ENCODE measurements at regions not wholly inside any gene's neighbourhood (a gene's known extent, or its start where the extent isn't known, plus 50 kb on each side); places are given as distances from the start of the nearest gene placed in this dataset.

DNA sequence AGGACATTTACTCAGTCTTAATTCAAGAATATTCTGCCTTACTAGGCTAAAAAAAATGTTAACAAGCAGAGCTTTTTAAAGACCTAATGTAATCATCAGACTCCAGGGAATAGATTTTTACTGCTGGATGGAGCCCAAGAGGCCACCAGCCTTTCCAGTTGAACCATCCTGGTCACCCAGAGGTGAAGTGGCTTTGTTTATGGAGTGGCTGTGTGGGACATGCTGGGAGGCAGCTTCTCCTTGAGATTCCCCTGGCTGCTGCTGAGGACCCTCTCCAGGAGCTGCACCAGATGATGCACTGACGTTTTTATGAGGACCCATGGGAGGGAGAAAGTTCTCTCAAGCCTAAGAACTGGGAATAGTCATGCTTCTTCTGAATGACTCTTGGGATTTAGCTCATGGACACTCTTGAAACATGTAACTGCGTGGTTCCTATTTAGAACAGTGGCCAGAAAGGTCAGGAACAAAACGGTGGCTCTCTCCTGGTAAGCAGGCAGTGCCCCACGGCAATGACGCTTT is 205.9 kb upstream of the MIR17HG start:
- DNase-seq, result no peak

GRCh38 chr13:91142572-91142971 is 204.9 kb upstream of the MIR17HG start:
- DNase-seq, result no peak

DNA sequence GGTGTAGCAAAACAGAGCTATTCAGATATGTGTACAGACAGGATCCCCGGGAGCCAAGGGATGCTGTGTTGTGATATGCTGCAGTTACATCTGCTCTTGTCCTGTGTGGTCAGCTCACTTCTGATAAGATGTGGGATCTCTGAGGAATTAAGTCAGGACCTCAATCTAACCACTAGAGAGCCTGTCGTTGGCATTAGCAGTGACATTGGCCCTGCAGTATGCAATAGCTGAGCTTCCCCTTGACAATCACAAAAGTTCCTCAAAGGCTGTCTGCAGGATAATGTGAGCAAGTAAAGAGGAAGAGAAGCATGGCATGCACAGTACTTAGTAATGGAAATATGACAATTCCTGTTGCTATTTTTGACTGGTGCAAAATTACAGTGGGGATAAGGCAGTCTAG is 203.4 kb upstream of the MIR17HG start:
- DNase-seq, result no peak

DNA sequence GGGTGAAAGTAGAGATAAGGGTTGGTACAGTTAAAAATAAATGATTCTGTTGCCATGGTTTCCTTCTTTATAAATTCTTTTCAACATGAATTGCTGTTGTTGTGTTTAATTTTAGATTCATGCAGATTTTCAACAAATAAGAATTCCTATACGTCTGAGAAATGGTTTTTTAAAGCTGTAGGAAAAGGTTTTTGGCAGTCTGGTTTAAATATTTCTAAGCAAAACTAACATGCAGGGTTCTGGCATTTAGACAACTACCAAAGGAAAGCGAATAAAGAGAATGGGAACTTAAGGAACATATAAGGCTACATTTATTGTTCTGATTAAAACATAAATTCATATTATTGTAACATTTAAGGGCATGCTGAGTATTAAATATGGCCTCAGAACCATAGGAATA is 203.0 kb upstream of the MIR17HG start:
- DNase-seq, result no peak

GRCh38 chr13:91145571-91146205 is 201.8 kb upstream of the MIR17HG start:
- DNase-seq, result no peak

DNA sequence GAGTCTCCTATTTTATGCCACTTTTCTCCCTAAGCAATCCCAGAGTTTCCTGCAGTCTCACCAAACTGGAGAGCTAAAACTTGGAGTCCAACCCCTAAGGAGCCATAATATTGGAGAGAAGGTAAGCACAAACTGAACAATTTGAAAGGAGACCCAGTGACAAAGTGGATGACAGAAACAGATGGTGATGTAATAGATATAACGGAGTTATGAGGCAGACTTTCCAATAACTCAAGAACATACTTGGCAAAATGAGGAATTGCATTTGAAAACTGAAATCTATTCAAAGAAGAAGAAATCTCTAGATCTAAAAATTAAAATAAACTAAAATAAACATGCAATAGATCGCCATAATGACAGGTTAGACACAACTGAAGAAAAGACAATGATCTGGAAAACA is 200.9 kb upstream of the MIR17HG start:
- DNase-seq, result no peak

GRCh38 chr13:91148098-91148497 is 199.4 kb upstream of the MIR17HG start:
- no peak for DNase-seq

GRCh38 chr13:91151921-91152320 is 195.6 kb upstream of the MIR17HG start:
- DNase-seq, result no peak

DNA sequence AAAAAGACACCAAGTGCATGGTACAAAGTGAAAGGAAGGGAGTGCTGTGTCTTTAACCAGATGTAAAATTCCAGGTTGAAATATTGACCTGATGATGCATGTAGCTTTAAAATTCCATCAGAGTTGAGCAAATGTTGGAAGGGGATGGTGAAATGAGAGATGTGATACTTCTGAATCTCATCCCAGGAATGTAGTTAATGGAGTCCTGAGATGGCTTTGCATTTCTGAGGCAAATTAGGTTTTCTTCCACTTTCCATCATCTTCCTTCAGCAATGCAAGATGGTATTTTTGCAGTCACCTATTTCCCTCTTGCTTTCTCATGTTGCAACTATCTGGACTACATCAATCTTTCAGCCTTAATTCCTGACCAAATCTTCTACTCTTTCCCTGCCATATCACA is 194.1 kb upstream of the MIR17HG start:
- no peak for DNase-seq

GRCh38 chr13:91154558-91155353 is 192.7 kb upstream of the MIR17HG start:
- no peak for DNase-seq

GRCh38 chr13:91155512-91156114 is 191.9 kb upstream of the MIR17HG start:
- no peak for DNase-seq

DNA sequence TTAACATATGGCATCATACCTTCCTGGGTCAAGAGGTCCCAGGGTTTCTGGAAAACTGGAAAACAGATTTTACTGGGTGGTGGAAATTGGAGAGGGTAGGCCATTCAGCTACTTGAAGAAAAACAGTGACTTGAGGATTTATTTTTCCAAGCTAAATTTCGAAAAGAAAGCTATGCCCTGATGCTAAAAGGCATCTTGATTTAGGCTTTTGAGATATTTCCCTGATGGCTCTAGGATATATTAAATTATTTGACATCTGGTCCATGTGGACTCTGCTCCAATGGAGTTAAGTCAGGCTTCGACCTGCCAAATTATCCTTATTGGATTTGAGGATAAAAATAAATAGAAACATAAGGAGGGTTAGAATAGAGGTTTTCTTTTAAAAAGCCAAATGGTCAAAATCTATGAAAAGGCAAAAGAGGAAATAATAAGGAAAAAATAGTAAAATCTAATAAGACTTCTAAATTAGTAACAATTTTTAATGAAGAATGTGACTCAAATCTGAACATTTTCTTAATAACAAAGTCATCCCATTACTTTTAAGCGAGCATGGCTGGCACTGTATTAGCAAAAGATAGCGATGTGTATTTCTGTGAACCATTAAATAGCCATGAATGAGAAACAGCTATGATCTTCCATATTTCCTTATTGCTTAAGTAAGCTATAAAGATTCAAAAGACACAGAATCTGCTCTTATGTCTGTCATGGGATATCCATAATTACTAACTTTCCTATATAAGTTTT is 190.0 kb upstream of the MIR17HG start:
- DNase-seq, result no peak

DNA sequence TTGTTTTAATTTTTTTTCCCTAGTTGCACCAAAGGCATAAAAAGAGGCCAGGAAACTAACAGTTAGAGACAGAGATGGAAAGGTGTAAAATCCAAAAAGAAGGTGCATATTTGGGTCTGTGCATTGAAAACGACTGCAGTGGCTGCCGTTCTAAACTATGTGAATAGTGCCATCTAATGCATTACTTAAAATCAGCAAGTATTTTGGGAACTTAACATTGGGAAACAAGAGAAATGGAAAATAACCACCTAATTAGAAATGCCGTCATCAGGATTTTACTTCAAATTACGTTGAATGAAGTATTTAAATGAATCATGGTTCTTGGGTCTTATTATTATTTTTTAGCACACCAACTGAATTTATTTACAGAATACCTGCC is 189.5 kb upstream of the MIR17HG start:
- DNase-seq, result no peak

- DNase-seq, result no peak
These were observed 185.3 kb upstream of the MIR17HG start for GRCh38 chr13:91162180-91162579.

DNA sequence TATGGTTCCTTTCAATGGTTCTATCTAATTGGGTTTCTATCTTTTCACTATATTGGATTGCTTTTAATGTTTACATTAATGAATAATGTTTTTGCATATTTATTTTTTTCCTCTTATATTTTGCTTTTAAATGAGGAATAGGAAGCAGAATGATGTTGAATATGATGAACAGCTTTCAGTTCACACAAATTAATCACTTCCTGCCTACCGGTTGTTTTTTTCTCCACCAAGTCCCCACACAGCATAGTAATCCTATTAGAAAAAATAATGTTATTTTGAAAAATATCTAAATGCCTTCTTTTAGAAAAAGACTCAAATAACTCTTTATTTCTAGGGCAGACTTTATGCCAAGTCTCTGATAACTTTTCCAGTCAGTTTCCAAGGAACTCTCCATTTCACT is 184.9 kb upstream of the MIR17HG start:
- no peak for DNase-seq

DNA sequence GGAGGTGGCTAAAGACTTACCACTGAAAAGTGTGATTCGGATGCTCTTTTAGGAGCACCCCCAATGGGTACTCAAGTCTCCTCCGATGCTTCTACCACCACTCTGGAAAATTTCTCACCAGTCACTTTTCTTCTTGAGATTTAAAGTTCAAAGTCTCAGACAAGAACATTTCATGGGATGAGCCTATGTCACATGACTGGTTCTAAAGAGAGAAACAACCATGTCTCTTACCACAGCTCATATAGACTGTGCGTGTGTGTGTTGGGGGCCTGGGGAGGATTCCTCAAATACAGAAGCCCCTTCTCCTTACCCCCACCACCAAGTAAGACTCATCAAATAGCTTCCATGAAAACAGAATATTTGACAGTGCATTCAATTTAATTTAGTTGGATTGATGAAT is 181.7 kb upstream of the MIR17HG start:
- DNase-seq, result no peak

GRCh38 chr13:91166714-91167511 is 180.6 kb upstream of the MIR17HG start:
- DNase-seq, result no peak

DNA sequence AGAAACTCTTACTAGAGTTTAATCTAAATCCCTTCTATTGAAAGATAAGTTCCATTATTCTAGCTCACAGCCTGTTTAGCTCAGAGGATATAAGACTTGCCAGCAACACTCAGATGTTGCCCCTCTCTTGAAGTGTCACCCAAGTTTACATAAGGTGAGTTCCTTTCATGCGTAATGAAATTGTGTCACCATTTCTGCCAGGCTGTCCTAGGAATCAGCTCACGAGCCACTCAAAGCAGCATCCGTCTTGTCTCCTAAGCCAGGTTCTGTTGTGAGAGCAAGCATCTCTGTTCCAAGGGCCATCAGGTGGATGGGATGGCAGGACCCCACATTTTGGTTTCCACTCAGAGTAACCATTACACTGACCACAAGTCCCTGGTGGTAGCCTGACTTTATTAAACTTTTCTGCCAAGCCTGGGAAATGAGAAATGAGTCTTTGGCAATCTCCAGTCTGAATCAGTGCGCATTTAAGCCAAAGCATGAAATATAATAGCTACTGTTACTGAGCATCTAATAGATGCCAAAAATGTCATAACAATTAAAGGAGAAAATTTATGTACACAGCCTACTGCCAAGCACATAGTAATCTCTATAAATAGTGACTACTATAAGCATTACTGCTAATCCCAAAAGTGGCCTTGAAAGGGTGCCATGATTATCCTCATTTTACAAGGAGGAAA is 179.6 kb upstream of the MIR17HG start:
- no peak for DNase-seq

- DNase-seq, result no peak
These were observed 179.1 kb upstream of the MIR17HG start for GRCh38 chr13:91168386-91168711.

GRCh38 chr13:91169321-91170050 is 178.0 kb upstream of the MIR17HG start:
- DNase-seq, result no peak

GRCh38 chr13:91172160-91172559 is 175.3 kb upstream of the MIR17HG start:
- no peak for DNase-seq

Measured in right forelimb (tissue), 1 donor.